ENCODE measurements at regions not wholly inside any gene's neighbourhood (a gene's known extent, or its start where the extent isn't known, plus 50 kb on each side); places are given as distances from the start of the nearest gene placed in this dataset.
"Not testable (repeated sequence)": the region's sequence is repeated elsewhere in the genome, so short reads cannot be mapped to it uniquely, and the experiment has no call there.

DNA sequence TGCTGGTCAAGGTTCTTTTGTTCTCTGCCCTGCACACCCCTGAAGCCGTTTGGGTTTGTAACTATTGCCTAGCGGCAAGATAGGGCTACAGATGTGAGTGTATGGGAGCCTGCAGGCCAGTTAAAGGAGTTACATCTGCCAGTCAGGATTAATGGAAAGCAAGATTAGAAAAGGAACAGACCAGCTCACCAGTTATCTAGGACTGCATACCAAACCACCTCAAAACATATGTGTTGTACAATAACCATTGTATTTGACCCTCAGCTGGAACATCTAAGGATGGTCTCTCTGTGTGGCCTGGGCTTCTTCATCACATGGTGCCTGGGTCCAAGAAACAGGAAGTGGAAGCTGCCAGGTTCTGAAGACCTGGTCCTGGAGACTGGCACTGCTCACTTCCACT lies 52.5 kb upstream of the FBXO28 start:
- DNase-seq (no peak), ATAC-seq (no peak)
- no peaks in the 10 kb centered on the region for H3K36me3 Mint-ChIP-seq (ENCODE audit: low read depth)
- peaks cover 4% of the 10 kb centered on the region for H3K4me1 Mint-ChIP-seq
- no peak overlapping the region for H3K4me3 Mint-ChIP-seq
- H3K27me3 Mint-ChIP-seq = no peaks in the 10 kb centered on the region
- no peaks in the 10 kb centered on the region for H3K9me3 Mint-ChIP-seq
- no peak overlapping the region for H3K27ac Mint-ChIP-seq

DNA sequence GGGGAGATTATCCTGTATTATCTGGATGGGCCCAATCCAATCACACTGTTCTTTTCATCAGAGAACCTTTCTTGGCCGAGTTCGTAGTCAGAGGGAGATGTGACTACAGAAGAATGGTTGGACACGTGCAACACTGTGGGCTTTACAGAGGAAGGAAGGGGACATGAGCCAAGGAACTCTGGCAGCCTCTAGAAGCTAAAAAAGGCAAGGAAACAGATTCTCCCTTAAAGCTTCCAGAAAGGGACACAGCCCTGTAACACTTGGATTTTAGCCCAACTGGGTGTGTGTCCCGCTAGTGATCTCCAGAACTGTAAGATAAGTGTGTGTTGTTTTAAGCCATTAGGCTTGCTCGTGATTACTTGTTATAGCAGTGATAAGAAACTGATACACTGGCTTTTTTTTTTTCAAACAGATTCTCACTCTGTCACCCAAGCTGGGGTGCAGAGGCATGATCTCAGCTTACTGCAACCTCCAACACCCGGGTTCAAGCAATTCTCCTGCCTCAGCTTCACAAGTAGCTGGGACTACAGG lies 53.9 kb upstream of the FBXO28 start:
- H3K4me1 Mint-ChIP-seq = no peaks in the 10 kb centered on the region
- no peaks in the 10 kb centered on the region for H3K36me3 Mint-ChIP-seq (ENCODE audit: low read depth)
- ATAC-seq (no peak), DNase-seq (no peak)
- H3K4me3 Mint-ChIP-seq = no peak overlapping the region
- no peaks in the 10 kb centered on the region for H3K27me3 Mint-ChIP-seq
- H3K27ac Mint-ChIP-seq = no peak overlapping the region
- no peaks in the 10 kb centered on the region for H3K9me3 Mint-ChIP-seq

DNA sequence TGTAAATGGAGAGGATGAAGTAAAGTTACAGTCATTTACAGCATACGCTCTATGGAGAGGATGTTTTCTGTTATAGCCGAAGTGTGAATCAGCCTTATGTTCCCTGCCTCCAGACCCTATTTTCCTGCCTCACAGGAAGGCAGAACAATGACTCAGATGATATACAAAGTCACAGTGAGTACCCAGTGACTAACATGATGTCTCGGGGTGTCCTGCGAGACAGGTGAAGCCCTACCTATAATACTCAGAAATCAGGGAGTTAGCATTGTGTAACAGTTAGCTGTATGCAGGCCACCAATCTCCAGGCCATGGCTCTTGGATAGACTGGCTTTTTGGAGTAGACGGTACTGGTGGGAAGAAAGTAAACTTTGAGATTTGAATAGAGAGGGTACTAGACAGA lies 55.6 kb upstream of the FBXO28 start:
- H3K27ac Mint-ChIP-seq = no peak overlapping the region
- no peaks in the 10 kb centered on the region for H3K36me3 Mint-ChIP-seq (ENCODE audit: low read depth)
- no peaks in the 10 kb centered on the region for H3K4me1 Mint-ChIP-seq
- no peaks in the 10 kb centered on the region for H3K27me3 Mint-ChIP-seq
- no peaks in the 10 kb centered on the region for H3K9me3 Mint-ChIP-seq
- no peak overlapping the region for H3K4me3 Mint-ChIP-seq
- ATAC-seq = no peak
- no peak for DNase-seq

DNA sequence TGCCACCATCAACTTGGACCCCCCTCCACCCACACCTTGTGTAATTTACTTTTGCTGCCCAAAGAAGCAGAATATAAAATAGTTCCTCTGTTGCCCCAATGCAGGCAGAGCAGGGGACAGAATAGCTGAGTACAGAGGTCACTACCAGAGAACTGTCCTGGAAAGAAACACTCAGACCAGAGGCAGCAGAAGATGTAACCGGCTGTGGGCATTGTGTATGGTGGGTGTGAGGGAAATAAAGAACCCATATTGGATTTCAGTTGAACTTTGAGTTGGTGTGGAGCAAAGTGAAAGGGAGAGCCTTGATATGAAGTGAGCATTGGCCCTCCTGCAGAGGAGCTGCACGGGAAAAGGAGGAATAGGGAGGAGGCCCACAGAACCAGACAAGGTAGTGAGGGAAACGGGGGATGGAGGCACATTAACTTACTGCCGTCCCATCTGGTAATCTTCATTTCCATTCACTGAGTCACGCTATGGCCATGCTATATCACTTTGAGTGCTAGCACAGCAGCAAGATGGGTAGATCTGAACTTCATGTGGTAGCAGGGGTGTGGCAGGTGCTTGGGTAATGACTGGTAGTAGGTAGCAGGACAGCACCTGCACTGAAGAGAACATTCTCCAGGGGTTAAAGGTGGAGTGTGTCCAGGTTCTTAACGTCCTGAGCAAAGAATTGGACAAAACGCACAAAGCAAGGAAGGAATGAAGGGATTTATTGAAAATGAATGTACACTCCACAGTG lies 56.3 kb upstream of the FBXO28 start:
- no peaks in the 10 kb centered on the region for H3K36me3 Mint-ChIP-seq (ENCODE audit: low read depth)
- no peak for ATAC-seq
- H3K27ac Mint-ChIP-seq = no peak overlapping the region
- no peaks in the 10 kb centered on the region for H3K4me1 Mint-ChIP-seq
- DNase-seq = no peak
- H3K9me3 Mint-ChIP-seq = no peaks in the 10 kb centered on the region
- H3K4me3 Mint-ChIP-seq = no peak overlapping the region
- H3K27me3 Mint-ChIP-seq = no peaks in the 10 kb centered on the region

DNA sequence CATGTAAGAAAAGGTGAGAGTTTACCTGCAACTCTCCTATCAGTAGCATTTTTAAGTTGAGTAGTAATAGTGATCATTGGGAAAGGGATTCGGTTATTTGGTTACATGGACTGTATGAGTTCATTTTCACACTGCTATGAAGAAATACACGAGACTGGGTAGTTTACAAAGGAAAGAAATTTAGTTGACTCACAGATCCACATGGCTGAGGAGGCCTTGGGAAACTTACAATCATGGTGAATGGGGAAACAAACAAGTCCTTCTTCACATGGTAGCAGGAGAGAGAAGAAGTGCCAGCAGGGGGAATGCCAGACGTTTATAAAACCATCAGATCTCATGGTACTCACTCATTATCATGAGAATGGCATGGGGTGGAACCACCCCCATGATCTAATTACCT lies 59.3 kb upstream of the FBXO28 start:
- no peak overlapping the region for H3K4me3 Mint-ChIP-seq
- H3K36me3 Mint-ChIP-seq (ENCODE audit: low read depth) = no peaks in the 10 kb centered on the region
- peaks cover 11% of the 10 kb centered on the region for H3K27me3 Mint-ChIP-seq
- ATAC-seq (no peak), DNase-seq (no peak)
- H3K27ac Mint-ChIP-seq = no peak overlapping the region
- H3K4me1 Mint-ChIP-seq = no peaks in the 10 kb centered on the region
- H3K9me3 Mint-ChIP-seq = no peaks in the 10 kb centered on the region

DNA sequence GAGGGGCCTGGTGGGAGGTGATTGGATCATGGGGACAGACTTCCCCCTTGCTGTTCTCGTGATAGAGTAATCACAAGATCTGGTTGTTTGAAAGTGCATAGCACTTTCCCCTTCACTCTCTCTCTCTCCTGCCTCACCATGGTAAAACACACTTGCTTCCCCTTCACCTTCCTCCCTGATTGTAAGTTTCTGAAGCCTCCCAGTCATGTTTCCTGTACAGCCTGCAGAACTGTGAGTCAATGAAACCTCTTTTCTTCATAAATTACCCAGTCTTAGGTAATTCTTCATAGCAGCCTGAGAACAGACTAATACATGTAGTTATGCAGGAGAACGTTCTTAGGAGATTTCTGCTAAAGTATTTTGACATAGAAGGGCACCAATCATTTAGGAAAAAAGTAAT lies 59.9 kb upstream of the FBXO28 start:
- Mint-ChIP-seq H3K27ac (no peak overlapping the region), H3K4me3 (no peak overlapping the region), H3K27me3 (peaks cover 11% of the 10 kb centered on the region), H3K36me3 (ENCODE audit: low read depth) (no peaks in the 10 kb centered on the region), H3K9me3 (no peaks in the 10 kb centered on the region), H3K4me1 (no peaks in the 10 kb centered on the region)
- DNase-seq = no peak
- ATAC-seq = no peak

DNA sequence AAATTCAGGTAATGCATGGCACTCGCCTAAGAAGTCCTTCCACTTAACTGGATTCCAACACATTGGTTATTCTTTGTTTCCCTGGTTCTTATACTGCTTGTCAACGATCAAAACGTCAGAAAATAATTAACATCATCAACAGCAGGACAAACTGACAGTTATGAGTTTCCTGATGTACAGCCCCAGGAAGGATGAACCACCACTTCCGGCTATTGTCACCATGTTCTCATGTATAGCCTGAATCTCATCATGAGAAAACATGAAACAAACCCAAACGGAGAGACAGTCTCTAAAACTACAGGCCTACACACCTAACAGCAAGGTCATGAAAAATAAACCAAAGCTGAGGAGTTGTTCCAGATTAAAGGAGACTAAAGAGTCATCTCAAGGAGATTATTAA lies 60.5 kb upstream of the FBXO28 start:
- no peak for ATAC-seq
- H3K27ac Mint-ChIP-seq = no peak overlapping the region
- DNase-seq = no peak
- H3K9me3 Mint-ChIP-seq = no peaks in the 10 kb centered on the region
- no peaks in the 10 kb centered on the region for H3K4me1 Mint-ChIP-seq
- H3K27me3 Mint-ChIP-seq = peaks cover 11% of the 10 kb centered on the region
- H3K36me3 Mint-ChIP-seq (ENCODE audit: low read depth) = no peaks in the 10 kb centered on the region
- no peak overlapping the region for H3K4me3 Mint-ChIP-seq

DNA sequence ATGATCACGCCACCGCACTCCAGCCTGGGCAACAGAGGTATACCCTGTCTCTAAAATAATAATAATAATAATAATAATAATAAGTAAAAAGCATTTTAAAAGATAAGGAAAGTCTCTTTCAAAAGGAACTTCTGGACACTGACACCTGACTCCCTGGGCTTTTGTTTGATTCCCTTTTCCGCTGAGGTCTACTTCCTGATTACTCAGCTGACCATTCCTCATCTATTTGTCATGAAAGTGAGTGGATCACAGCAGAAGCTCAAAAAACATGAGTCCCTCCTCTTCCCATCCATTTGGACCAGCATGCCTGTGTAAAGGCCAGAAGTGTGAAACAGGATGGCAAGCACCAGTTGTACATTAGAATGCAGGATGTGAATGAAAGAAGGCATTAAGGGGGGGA lies 61.1 kb upstream of the FBXO28 start:
- Mint-ChIP-seq H3K27me3 (peaks cover 11% of the 10 kb centered on the region), H3K4me3 (no peak overlapping the region), H3K36me3 (ENCODE audit: low read depth) (no peaks in the 10 kb centered on the region), H3K9me3 (no peaks in the 10 kb centered on the region), H3K27ac (no peak overlapping the region), H3K4me1 (no peaks in the 10 kb centered on the region)
- no peak for ATAC-seq
- no peak for DNase-seq

DNA sequence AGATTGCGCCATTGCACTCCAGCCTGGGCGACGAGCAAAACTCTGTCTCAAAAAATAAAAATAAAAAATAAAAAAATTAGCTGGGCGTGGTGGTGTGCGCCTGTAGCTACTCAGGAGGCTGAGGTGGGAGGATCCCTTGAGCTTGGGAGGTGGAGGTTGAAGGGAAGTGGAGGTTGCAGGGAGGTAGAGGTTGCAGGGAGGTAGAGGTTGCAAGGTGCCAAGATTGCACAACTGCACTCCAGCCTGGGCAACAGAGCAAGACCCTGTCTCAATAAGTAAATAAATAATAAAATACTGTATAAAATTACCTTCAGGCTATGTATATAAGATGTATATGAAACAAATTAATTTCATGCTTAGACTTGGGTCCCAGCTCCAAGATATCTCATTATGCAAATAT lies 62.1 kb upstream of the FBXO28 start:
- not testable (repeated sequence) for H3K4me1 Mint-ChIP-seq; ATAC-seq; H3K9me3 Mint-ChIP-seq; DNase-seq; H3K4me3 Mint-ChIP-seq; H3K36me3 Mint-ChIP-seq (ENCODE audit: low read depth); H3K27ac Mint-ChIP-seq
- H3K27me3 Mint-ChIP-seq = peaks cover 11% of the 10 kb centered on the region

DNA sequence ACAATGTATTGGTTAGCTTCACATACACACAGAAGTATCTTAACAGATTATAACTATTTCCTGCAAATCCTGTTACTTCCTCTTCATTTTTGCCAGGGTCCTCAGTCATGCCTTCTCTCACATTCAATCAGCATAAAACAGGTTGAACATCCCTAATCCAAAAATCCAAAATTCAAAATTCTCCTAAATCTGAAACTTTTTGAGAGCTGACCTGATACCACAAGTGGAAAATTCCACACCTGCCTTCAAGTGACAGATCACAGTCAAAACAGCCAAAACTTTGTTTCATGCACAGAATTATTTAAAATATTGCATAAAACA lies 62.9 kb upstream of the FBXO28 start:
- H3K27me3 Mint-ChIP-seq = peaks cover 11% of the 10 kb centered on the region
- H3K4me1 Mint-ChIP-seq = no peaks in the 10 kb centered on the region
- no peaks in the 10 kb centered on the region for H3K9me3 Mint-ChIP-seq
- DNase-seq (no peak), ATAC-seq (no peak)
- H3K27ac Mint-ChIP-seq = no peak overlapping the region
- H3K4me3 Mint-ChIP-seq = no peak overlapping the region
- no peaks in the 10 kb centered on the region for H3K36me3 Mint-ChIP-seq (ENCODE audit: low read depth)

DNA sequence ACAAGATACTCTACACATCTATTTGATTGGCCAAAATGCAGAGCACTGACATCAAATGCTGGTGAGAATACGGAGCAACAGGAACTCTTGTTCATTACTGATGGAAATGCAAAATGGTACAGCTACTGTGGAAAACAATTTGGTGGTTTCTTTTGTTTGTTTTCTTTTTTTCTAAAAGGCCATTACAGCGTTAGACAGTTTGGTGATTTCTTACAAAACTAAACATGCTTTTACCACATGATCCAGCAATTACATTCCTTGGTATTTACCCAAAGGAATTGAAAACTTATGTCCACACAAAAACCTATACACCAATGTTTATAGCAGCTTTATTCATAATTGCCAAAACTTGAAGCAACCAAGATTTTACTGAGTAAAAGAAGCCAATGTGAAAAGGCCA lies 66.4 kb upstream of the FBXO28 start:
- DNase-seq = no peak
- H3K4me3 Mint-ChIP-seq = no peak overlapping the region
- no peaks in the 10 kb centered on the region for H3K4me1 Mint-ChIP-seq
- ATAC-seq = no peak
- H3K36me3 Mint-ChIP-seq (ENCODE audit: low read depth) = no peaks in the 10 kb centered on the region
- peaks cover 17% of the 10 kb centered on the region for H3K27me3 Mint-ChIP-seq
- no peak overlapping the region for H3K27ac Mint-ChIP-seq
- no peaks in the 10 kb centered on the region for H3K9me3 Mint-ChIP-seq

DNA sequence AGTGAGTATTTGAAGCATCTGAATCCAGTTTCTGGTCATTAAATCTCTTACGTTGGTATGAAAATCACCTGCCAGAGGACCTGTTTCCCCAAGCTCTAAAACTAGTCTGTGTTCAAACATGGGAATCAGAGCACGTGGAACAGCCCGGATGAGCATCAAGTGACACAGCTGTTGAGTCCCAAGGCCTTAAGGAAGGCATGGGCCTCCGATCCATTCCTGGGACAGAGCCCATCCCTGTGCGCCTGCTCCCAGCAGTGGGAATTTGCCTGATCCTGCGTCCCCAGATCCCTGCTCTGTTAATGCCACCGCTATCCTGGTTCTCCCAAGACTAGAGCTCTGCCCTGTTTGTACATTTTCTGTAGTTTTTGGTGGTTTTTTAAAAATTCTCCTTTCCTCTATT lies 68.4 kb upstream of the FBXO28 start:
- H3K36me3 Mint-ChIP-seq (ENCODE audit: low read depth) = no peaks in the 10 kb centered on the region
- H3K4me1 Mint-ChIP-seq = no peaks in the 10 kb centered on the region
- H3K4me3 Mint-ChIP-seq = no peak overlapping the region
- peaks cover 14% of the 10 kb centered on the region for H3K27me3 Mint-ChIP-seq
- no peak overlapping the region for H3K27ac Mint-ChIP-seq
- ATAC-seq (no peak), DNase-seq (no peak)
- H3K9me3 Mint-ChIP-seq = no peaks in the 10 kb centered on the region

DNA sequence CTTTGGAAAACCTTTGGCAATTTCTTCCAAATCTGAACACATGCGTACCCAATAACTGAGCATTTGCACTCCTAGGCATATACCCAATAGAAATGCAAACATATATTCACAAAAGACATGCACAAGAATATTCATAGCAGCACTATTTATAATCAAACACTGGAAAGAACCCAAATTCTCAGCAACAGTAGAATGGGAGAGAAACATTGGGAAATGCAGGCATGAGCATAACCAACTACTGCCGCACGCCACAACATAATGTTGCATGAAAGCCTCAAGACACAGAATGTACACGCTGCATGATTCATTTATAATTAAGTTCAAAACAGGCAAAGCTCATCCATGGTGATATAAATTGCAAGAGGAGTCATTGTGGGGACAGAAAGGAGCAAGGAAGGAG lies 69.5 kb upstream of the FBXO28 start:
- no peak for ATAC-seq
- H3K27me3 Mint-ChIP-seq = peaks cover 12% of the 10 kb centered on the region
- no peaks in the 10 kb centered on the region for H3K4me1 Mint-ChIP-seq
- no peak for DNase-seq
- no peaks in the 10 kb centered on the region for H3K9me3 Mint-ChIP-seq
- H3K27ac Mint-ChIP-seq = no peak overlapping the region
- no peak overlapping the region for H3K4me3 Mint-ChIP-seq
- no peaks in the 10 kb centered on the region for H3K36me3 Mint-ChIP-seq (ENCODE audit: low read depth)

DNA sequence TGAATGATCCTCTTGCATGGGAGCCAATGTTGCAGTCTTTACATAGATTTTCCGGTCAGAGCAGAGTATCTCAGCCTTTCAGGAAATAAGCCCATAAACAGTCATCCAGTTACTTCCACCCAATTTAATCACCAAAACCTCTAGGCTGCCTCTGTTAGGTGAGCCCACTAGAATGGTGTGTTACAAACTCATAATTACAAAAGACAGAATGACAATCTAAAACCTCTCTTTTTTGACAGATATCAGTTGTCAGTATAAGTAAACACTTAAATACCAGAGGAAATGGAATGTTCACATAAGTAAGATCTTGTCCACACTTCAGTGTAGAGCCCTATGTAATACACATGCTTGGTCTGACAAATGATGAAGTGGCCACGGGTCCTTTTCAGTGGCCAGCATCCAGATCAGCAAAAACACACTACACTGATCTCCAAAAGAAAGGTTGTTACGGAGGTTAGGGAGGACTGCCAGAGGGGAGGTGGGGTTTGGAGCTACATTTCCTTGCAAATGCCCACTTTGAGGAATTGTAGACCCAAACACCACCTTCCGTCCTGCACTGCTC lies 71.3 kb upstream of the FBXO28 start:
- no peak for DNase-seq
- Mint-ChIP-seq H3K27me3 (peaks cover 12% of the 10 kb centered on the region), H3K36me3 (ENCODE audit: low read depth) (no peaks in the 10 kb centered on the region), H3K4me3 (no peak overlapping the region), H3K27ac (no peak overlapping the region), H3K9me3 (no peaks in the 10 kb centered on the region), H3K4me1 (no peaks in the 10 kb centered on the region)
- ATAC-seq = no peak

DNA sequence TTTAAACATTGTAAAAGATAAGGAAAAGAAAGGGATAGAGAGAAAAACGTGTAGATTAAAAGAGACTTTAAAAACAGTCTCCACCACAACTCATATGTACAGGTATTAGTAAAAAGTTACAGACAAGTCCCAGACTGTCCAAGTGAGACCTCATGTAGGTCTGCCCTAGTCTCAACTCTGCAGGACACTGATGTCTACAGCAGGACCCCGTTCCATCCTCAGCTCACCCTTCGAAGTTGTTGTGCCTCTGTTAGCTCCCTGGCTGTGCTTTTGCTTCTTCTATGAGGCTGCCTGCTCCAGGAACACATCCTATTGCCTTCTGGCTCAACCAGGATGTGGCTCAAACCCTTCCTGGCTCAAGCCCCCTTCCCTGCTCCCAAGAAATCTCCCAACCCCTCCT lies 72.9 kb upstream of the FBXO28 start:
- no peak overlapping the region for H3K27ac Mint-ChIP-seq
- DNase-seq (no peak), ATAC-seq (no peak)
- H3K4me1 Mint-ChIP-seq = no peaks in the 10 kb centered on the region
- peaks cover 14% of the 10 kb centered on the region for H3K27me3 Mint-ChIP-seq
- H3K4me3 Mint-ChIP-seq = no peak overlapping the region
- no peaks in the 10 kb centered on the region for H3K9me3 Mint-ChIP-seq
- no peaks in the 10 kb centered on the region for H3K36me3 Mint-ChIP-seq (ENCODE audit: low read depth)

DNA sequence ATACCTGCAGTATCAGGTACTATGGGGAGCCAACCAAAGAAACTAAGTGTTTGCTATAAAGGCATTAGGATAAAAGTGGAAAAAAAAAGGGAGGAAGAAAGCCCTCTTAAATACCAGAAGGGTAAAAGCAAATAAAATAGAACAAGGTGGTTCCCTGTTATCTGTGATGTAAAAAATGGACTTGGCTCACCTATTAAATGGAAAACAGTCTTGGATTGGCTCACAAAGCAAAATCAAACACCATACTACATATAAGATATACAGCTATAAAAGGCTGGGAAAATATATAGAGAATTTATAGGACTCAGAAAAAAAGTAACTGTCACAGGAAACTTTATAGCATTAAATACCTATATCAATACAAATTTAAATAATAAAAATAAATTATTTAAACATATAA lies 73.5 kb upstream of the FBXO28 start:
- ATAC-seq; H3K27ac Mint-ChIP-seq; DNase-seq; H3K4me3 Mint-ChIP-seq; H3K36me3 Mint-ChIP-seq (ENCODE audit: low read depth); H3K4me1 Mint-ChIP-seq; H3K9me3 Mint-ChIP-seq: not testable (repeated sequence)
- peaks cover 12% of the 10 kb centered on the region for H3K27me3 Mint-ChIP-seq
